Stimulated activated CD4-positive, alpha-beta T cell treated with anti-CD3 and anti-CD28 coated beads, Interleukin-4, amount 100 ng/mL, for 4 hours (primary cell): ENCODE measurements at regions not wholly inside any gene's neighbourhood (a gene's known extent, or its start where the extent isn't known, plus 50 kb on each side); places are given as distances from the start of the nearest gene placed in this dataset.

Experiments used
- DNase-seq, 2 experiments: peaks; one replicate each; pipeline ENCODE4 v3.0.0-alpha.2; 2020

DNA sequence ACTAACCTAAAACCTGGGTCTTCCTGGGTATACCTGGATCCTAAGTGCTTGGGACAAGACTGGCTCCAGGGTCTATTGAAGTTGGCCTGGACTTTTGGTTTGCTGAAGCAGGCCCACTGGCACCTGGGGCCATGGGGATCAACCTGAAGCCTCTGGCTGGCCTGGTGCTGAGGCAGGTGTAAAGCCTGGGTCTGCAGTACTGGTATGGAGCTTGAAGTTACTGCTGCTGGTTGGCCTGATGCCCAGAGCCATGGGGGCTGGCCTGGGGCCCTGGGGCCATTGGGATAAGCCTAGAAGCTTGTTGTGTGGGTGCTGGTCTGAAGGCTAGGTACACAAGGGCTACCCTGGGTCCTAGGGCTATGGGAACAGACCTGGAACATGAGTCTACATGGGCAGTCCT lies 743.2 kb upstream of the GRIA3 start:
- no peak for DNase-seq

DNA sequence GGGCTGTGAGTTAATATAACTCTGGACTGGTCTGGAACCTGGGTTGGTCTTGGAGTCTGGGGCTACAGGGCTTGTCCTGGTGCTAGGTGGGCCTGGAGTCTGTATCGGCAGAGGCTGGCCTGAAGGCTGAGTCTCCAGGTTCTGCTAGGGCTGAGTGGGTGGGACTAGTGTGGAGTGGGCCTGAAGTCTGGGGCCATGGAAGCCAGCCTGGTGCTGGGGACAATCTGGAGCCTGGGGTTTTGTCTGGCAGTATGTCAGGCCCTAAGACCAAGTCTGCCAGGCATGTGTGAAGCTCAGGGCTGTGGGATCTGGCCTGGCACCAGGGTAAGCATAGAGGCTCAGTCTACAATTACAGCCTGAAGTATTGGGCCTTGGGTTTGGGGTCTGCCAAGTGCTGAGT lies 742.6 kb upstream of the GRIA3 start:
- DNase-seq = no peak

DNA sequence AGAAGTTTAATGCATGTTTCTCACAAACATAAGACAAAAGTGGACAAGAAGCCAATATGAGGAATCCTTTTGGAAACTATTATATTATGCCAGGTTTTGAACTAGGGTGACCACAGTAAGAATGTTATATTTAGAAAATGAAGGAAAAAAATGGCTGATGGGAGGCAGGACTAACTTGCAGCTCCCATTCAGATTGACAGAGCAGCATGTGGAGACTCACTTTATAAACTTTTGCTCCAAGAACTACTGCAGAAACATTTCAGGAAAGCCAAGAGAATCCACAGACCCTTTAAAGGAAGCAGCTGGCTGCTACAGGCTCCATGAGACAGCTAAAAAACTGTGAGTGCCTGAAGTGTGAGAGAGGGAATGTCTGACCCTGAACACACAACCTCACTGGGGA lies 738.6 kb upstream of the GRIA3 start:
- DNase-seq = no peak

DNA sequence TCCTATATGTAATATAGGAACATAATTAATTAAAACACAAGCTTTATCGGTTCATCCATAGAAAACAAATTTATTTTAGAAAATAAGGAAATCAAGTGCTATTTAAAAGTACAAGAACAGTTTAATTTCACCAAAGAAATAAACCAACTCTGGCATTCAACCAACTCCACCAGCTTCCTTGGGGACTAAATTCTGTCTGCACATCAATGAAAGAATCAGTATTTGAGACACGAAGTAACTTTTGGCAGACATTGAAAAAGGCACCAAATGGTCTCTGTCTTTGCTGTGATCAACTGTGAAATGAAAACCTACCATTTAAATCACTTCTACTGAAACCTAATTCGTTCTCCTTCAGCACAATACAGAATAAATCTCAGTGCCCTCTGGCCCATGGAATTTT lies 719.7 kb upstream of the GRIA3 start:
- DNase-seq = no peak

DNA sequence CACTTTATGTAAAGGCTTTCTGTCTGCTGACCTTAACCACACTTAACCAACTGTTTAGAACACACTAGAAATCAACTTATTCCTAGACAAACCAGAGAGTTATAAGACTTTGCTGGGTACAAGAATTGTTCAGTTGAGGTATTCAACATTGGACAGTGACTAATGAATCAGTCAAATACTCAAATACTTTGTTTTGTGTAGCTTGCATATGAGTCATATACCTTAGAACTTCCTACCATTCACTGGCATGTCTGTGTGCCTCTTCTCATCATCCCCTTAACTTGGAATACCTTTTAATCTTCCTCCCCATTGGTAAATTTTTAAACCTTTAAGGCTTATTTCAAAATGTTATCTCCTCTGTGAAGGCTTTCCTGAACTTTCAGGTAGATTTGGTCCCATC lies 708.8 kb upstream of the GRIA3 start:
- DNase-seq = no peak

DNA sequence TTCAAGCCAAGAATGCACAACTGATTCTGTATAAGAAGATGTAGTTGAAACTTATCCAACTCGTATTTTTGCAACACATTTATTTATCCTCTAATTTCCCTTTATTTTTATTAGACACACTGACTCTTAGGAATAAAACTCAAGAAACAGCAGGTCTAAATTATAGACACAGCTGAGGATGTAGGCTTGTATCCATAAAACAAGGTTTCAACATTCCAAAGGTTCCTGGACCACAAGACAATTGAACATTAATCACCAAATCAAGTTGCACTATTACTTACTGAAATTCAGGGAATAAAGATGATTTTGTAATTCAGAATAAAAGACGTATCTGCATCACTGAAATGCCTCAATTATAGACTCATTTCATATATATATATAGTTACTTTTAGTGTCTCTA lies 683.5 kb upstream of the GRIA3 start:
- no peak for DNase-seq

DNA sequence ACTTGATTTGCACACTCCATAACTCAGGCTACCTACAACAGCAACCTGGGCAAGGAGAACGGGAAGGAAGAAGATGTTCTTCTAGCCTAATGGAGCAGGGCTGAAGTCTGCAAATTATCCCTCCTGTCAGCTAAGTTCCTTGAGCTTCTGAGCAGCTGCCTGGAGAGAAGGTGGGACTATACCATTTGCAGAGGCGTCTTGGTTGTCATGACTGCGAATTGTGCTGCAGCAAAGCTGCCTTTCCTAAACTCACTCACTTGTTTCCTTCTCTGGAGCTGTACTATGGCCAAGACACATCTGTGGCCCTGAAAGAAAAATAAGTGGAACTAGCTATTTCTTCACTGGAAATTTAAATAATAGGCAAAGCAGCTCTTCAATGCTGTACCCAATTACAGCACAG lies 682.4 kb upstream of the GRIA3 start:
- DNase-seq = no peak

DNA sequence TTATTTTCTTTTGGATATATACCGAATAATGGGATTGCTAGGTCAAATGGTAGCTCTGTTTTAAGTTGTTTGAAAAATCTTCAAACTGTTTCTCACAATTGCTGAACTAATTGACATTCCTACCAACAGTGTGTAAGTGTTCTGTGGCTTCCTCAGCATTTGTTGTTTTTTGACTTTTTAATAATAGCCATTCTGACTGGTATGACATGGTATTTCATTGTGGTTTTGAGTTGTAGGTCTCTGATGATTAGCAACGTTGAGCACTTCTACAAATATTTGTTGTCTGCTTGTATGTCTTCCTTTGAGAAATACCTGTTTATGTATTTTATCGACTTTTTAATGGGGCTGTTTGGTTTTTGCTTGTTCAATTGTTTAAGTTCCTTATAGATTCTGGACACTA lies 680.1 kb upstream of the GRIA3 start:
- DNase-seq = no peak

DNA sequence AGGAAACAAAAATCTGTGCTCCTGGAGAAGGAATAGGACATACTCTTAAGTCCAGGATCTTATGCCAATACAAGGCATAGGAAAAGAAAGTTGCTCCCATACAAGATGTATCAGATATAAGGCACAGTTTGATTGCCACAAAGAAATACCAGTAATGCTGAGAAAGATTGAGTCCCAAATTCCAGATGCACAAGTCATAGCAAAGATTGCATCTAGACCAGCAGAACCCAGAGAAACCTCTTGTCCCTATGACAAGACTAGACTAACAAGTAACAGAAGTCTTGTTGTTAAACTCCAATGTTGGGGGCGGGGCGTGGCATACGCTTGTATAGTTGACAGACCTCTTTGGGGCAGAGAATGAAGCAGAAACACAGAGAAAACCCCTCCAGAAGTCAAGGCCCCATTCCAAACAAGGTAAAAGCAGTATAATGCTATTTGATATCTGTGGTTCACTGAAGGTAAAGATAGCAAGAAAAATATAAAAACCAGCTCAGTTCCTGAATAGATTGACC lies 671.5 kb upstream of the GRIA3 start:
- DNase-seq = no peak

DNA sequence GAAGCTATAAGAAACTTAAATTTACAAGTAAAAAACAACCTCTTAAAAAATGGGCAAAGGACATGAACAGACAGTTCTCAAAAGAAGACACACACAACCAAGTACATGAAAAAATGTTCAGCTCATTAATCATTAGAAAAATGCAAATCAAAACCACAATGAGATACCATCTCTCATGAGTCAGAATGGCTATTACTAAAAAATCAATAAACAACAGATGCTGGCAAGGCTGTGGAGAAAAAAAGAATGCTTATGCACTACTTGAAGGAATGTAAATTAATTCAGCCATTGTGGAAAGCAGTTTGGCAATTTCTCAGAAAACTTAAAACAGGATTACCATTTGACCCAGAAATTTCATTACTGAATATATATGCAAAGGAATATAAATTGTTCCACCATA lies 666.3 kb upstream of the GRIA3 start:
- DNase-seq = no peak

DNA sequence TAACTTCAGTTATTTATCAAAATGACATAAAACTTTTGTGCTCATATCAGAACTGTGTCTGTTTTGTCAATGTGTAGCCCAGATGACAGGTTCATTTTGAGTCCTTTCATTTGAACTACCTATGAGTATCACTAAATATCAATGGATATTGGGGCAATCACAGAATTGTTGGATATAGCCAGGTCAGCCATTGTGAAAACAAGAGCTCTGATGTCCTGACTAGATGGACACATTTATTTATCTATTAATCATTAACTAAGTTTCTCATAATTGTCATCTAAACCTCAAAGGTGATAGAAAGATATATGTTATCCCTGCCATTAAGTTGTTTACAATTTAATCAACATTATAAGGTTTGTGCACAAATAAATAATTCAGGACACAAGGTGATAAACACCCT lies 638.3 kb upstream of the GRIA3 start:
- no peak for DNase-seq

DNA sequence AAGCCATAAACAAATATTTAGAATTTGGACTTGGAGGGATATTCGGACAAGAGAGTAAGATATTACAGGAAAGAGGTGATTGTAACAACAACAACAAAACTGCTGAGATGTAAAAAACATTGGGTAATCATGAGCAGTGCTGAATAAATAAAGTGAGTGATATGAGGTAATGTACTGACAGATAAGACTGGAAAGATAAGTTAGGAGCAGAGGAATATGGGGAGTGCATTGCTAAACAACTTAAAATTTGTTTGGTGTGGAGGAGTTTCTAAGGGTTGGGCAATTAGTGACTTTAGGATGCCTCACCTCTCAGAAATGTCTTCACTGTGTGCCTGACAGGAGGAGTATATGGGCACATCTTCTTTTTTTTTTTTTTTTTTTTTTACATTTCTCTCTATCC lies 637.8 kb upstream of the GRIA3 start:
- no peak for DNase-seq

DNA sequence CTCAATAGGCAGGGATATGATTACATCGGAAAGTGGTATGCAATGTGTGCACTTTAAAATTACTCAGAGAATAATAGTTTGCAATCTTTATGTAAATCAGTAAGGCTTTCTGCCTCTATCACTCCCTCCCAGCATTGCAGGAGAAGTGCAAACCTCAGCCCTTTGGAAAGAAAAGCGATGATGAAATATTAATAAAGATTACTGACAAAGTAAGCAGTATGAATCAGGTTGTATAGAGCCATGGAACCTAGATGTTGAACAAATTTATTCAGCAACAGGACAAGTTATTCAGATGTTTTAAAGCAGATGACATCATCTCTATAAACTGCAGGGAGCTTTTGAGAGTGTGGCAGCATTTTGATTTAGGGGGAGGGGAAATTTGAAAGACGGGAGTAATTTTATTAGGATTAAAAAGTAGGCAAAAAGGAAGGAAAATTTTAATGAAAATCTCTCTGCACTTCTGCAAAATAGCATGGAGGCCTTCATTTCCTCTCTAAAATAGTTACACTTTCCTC lies 631.7 kb upstream of the GRIA3 start:
- no peak for DNase-seq

DNA sequence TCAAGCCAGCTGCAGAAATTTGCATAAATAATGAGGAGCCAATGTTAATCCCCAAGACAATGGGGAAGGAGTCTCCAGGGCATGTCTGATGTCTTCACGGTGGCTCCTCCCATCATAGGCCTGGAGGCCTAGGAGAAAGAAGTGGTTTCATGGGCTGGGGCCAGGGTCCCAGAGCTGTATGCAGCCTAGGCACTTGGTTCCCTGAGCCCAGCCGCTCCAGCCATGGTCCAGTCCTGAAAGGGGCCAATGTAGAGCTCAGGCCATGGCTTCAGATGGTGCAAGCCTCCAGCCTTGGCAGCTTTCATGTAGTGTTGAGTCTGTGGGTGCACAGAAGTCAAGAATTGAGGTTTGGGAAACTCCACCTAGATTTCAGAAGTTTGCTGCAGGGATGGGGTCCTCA lies 628.2 kb upstream of the GRIA3 start:
- no peak for DNase-seq

DNA sequence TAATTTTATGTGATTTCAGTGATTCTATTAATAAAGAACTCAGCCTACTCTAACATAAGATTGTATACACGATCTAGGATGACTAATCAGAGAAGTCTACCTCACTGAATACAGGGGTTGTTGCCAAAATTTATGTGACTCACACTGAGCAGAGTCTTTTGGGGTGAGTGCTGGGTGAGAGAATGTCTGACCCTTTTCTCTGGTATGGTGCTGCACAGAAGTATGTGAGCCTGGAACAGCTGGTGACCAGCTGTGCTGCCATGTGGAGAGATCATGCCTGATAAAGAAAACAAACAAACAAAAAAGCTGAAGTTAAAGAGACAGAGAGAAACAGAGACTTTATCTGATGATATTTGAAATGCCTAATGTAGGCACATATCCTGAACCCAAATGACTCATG lies 618.1 kb upstream of the GRIA3 start:
- DNase-seq = no peak

DNA sequence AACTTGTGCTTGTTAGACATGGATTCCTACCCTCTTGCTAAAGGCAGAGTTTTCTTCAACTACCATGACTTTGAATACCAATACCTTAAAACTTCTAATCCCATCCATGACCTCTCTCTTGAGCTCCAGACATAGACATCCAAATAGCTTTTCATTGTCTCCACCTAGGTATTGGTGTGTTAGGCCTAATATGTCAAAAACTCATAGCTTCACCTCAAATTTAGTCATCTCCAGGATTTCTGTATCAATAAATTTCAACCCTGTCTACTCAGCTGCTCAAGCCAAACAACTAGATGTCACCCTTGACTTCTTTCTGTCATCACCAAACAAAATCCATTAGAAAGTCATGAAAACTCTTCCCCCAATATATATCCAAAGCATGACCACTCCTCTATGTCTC lies 617.7 kb upstream of the GRIA3 start:
- DNase-seq = no peak

DNA sequence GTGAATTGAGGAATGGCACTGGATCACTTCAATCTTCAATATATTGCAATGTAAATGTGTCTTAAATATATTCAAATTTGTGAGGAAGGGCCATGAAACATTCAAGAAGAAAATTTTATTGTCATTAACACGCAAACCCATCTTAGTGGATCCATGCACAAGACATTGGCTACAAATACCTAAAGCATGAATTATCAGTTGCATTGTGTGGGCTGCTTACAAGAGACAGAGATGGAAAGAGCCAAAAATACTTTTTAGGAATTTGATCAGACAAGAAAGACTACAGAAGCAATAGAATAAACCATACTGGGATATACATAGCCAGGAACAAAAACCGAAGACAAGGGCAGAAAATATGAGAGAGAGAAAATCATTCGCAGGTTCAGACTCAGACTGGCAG lies 616.2 kb upstream of the GRIA3 start:
- DNase-seq = no peak

DNA sequence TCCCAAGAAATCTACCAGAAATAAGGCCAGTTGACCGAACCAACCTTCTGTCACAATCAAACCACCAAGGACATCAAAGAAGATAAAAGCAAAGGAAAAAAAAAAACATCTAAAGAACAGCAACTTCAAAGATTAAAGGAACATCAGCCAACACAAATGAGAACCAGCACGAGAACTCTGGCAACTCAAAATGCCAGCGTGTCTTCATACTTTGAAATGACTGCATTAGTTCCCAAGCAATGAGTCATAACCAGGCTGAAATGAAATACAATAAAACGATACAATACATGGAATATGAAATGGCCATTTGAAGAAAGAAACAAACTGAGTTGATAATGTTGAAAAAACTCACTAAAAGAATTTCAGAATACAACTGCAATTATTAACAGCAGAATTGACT lies 611.6 kb upstream of the GRIA3 start:
- DNase-seq = no peak

DNA sequence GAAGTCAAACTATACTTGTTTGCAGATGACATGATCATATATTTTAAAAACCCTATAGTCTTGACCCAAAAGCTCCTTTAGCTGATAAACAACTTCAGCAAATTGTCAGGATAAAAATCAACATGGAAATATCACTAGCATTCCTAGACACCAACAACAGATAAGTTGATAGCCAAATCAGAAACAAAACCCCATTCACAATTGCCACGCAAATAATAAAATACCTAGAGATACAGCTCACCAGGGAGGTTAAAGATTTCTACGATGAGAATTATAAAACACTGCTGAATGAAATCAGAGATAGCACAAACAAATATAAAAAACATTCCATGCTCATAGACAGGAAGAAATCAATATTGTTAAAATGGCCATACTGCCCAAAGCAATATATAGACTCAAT lies 605.0 kb upstream of the GRIA3 start:
- no peak for DNase-seq

DNA sequence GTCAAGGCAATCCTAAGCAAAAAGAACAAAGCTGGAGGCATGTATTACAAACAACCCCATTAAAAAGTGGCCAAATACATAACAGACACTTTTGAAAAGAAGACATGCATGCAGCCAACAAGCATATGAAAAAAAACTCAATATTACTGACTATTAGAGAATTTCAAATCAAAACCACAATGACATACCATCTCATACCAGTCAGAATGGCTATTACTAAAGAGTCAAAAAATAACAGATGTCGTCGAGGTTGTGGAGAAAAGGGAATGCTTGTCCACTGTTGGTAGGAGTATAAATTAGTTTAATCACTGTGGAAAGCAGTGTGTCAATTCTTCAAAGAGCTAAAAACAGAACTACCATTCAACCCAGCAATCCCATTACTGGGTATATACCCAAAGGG lies 604.6 kb upstream of the GRIA3 start:
- DNase-seq = no peak

DNA sequence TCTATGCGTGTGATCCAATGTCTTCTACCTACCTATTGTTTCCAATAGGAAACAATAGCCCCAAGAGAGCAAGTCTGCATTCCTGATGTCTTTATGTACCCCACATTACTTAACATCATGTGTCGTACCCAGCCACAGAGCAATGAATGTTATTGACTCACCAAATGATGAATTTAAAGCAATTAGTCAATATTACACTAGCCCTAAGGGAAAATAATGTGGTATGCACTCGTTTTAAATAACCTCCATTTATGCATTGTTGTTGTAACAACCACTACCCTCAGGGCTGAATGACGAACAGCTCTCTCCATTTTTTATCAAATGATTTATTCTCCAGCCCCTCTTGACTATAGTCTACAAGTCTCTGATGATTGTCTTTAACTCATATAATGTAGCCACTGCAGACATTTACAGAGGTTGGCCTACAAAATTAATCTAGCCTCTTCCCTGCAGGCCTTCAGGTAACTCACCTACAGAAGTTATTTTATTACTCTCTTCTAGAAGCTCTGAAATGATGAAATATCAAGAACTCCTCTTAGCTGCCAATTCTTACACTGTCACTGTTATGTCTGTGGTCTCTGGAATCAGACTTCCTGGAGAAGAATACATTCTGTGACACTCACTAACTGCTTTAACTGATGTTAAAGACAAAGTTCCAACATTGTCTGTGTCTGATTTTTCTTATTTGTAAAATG lies 601.7 kb upstream of the GRIA3 start:
- no peak for DNase-seq

DNA sequence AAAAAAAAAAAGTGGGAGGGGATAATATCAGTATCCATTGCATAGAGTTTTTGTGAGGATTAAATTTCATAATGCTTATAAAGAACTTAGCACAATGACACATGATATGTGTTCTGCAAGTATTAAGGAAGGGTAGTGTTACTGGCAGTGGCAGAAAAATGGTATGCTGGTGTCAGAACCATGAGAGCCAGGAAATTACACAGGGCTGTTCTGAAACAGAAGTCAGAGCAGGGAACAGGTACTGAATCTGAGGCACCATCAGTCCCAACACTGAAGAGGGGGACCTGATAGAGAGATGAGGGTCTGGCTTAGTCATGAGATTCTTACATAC lies 601.1 kb upstream of the GRIA3 start:
- no peak for DNase-seq

DNA sequence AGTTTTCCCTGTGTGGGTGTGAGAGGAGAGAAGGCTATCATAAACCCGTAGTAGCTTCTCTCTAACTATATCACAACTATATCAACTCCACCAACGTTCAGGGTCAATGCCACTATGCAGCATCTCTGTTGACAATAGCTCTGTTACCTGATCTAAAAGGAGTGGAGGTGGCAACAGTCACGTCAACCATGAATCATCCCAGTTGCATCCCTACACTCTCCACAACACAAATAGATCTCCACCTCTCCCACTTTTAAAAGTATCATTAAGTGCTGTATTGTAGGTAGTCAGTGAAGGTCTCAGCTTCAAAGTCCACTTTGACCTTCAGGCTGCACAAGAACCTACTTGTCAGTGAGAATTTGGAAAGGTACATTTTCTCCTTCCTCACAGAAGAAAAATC lies 600.5 kb upstream of the GRIA3 start:
- no peak for DNase-seq

DNA sequence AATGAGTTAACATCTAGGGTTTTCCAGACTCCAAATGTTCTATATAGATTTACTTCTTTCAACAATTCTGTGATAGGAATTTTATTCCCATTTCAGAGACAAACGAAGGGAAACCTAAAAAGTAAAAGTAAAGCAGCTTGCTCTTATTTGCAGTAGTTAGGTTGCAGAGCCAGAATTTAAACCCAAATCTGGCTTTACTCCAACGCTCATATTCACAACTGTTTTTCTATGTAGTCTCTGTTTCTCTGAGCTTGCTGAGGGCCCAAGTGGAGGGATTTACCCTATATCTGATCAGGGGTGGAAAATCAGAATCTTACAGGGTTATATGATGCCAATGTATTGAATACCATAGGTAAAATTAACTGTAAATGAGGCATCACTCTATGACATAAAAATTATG lies 599.1 kb upstream of the GRIA3 start:
- DNase-seq = no peak

DNA sequence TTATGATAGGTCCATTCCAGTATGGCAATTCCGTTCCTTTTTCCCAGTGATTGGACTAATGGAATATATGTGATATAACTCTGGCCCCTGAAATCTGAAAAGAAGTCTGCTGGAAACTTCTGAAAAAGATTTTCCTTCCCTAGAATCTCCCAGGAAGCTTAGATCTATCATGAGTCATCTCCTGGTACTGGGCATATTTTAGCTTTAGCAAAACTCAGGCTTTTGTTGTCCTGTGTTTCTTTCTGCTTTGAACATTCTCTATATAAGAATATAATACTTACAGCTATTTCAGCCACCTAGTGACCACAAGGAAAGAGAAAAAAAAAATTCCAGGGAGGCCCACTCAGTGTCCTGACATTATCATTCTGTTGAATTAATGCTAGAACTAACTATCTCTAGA lies 597.2 kb upstream of the GRIA3 start:
- DNase-seq = no peak

DNA sequence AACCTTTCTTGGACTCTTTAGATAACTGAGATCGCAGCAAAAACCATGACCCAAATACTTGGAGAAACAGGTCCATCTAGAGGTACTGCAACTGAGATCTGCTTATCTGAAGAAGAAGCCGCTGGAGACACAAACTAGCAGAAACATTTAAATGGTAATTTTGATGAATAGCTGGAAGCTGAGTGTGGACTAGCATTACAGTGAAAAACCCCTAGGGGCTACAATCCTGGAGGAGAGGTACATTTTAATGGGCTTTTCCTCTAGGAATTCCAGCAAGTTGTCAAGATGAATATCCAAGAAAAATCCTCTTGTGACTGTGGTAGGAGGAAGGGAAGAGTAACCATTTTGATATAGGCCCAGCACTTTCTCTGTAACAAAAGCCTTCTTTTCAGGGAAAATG lies 592.5 kb upstream of the GRIA3 start:
- DNase-seq = no peak
